SU-DHL-6 (cell line): ENCODE measurements at regions not wholly inside any gene's neighbourhood (a gene's known extent, or its start where the extent isn't known, plus 50 kb on each side); places are given as distances from the start of the nearest gene placed in this dataset.

Source experiments
- H2AFZ ChIP-seq: fragments of 200-600 bp; sonication (generic); 2 replicates; pipeline ENCODE4 v1.6.1; 2014; ENCODE audit warnings: low read depth, mild to moderate bottlenecking, moderate library complexity, mixed read lengths, antibody characterized with exemption, low read length; ENCODE audit not compliant: severe bottlenecking
- H3F3A ChIP-seq: fragments of 200-600 bp; shearing (Covaris generic); 2 replicates; pipeline ENCODE4 v1.6.0; 2016; ENCODE audit warnings: antibody characterized with exemption, mild to moderate bottlenecking; ENCODE audit not compliant: insufficient read depth
- H3K27ac ChIP-seq: fragments of 200-600 bp; sonication (generic); 2 replicates; pipeline ENCODE4 v1.5.1; 2016; ENCODE audit warnings: low read depth, mild to moderate bottlenecking, low read length, moderate library complexity, mixed read lengths
- H3K27me3 ChIP-seq: fragments of 200-600 bp; sonication (generic), shearing (Covaris generic); 2 replicates; pipeline ENCODE4 v1.6.0; 2014; ENCODE audit warnings: mild to moderate bottlenecking, low read length
- H3K36me3 ChIP-seq: fragments of 200-600 bp; sonication (generic); 2 replicates; pipeline ENCODE4 v1.6.1; 2014; ENCODE audit warnings: mild to moderate bottlenecking, low read length, mixed read lengths
- H3K4me2 ChIP-seq: fragments of 300-600, 200-600 bp; shearing (Covaris generic), sonication (generic); 2 replicates; pipeline ENCODE4 v1.6.0; 2014; ENCODE audit warnings: low read length, low read depth, mild to moderate bottlenecking; ENCODE audit not compliant: poor library complexity, severe bottlenecking
- H3K4me3 ChIP-seq: fragments of 200-600 bp; sonication (generic); 2 replicates; pipeline ENCODE4 v1.5.1; 2014; ENCODE audit warnings: antibody characterized with exemption, low read length, mild to moderate bottlenecking, mixed read lengths; ENCODE audit not compliant: insufficient read depth, poor library complexity, severe bottlenecking
- H3K79me2 ChIP-seq: fragments of 200-600 bp; sonication (generic); 2 replicates; pipeline ENCODE4 v1.6.1; 2014; ENCODE audit warnings: mild to moderate bottlenecking, low read length, moderate library complexity; ENCODE audit not compliant: insufficient read depth
- H3K9ac ChIP-seq: fragments of 200-600 bp; sonication (generic); 2 replicates; pipeline ENCODE4 v1.7.0; 2014; ENCODE audit warnings: mild to moderate bottlenecking, low read length
- H3K9me2 ChIP-seq: fragments of 200-600 bp; sonication (generic); replicated peaks from 2 replicates; pipeline ENCODE4 v1.6.1; 2014; ENCODE audit warnings: low read length; ENCODE audit not compliant: insufficient read depth
- H3K9me3 ChIP-seq: fragments of 200-600 bp; sonication (generic); 2 replicates; pipeline ENCODE4 v1.6.1; 2014; ENCODE audit warnings: low read length, mixed read lengths; ENCODE audit not compliant: insufficient read depth
- H4K20me1 ChIP-seq: fragments of 200-600 bp; sonication (generic); 2 replicates; pipeline ENCODE4 v1.6.1; 2014; ENCODE audit warnings: low read depth, mild to moderate bottlenecking, antibody characterized with exemption, low read length, moderate library complexity, mixed read lengths
- CTCF ChIP-seq: fragments of 200-600 bp; sonication (generic); IDR thresholded peaks from one replicate; pipeline ENCODE4 v1.5.1; 2017; ENCODE audit warnings: antibody characterized with exemption, mild to moderate bottlenecking, low read length, moderate library complexity; ENCODE audit not compliant: insufficient read depth, poor library complexity, severe bottlenecking
- EZH2phosphoT487 ChIP-seq: fragments of 200-600 bp; sonication (generic), shearing (Covaris generic); conservative IDR thresholded peaks from 2 replicates; pipeline ENCODE4 v1.6.1; 2018; ENCODE audit warnings: mild to moderate bottlenecking, antibody characterized with exemption, low read length, moderate library complexity, mixed read lengths

GRCh38 chr5:56346741-56347535 lies 113.8 kb upstream of the ANKRD55 start:
- H3K9me2 ChIP-seq: no peaks in the 10 kb centered on the region
- no peaks in the 10 kb centered on the region for H3K36me3 ChIP-seq
- no peaks in the 10 kb centered on the region for H3F3A ChIP-seq
- H3K79me2 ChIP-seq: no peaks in the 10 kb centered on the region
- no peaks in the 10 kb centered on the region for H3K9me3 ChIP-seq
- H3K9ac ChIP-seq: no peak overlapping the region
- H4K20me1 ChIP-seq: no peaks in the 10 kb centered on the region
- no peak overlapping the region for H3K27ac ChIP-seq
- no peaks in the 10 kb centered on the region for H3K27me3 ChIP-seq
- no peak overlapping the region for H3K4me3 ChIP-seq
- no peak for TF ChIP-seq CTCF
- no peak for TF ChIP-seq EZH2phosphoT487
- H2AFZ ChIP-seq: no peak overlapping the region
- H3K4me2 ChIP-seq: no peak overlapping the region

- H4K20me1 ChIP-seq: no peaks in the 10 kb centered on the region
- H2AFZ ChIP-seq: no peak overlapping the region
- TF ChIP-seq CTCF (no peak), EZH2phosphoT487 (no peak)
- H3K9me2 ChIP-seq: no peaks in the 10 kb centered on the region
- no peak overlapping the region for H3K27ac ChIP-seq
- H3K36me3 ChIP-seq: no peaks in the 10 kb centered on the region
- no peak overlapping the region for H3K4me2 ChIP-seq
- H3K9me3 ChIP-seq: no peaks in the 10 kb centered on the region
- no peaks in the 10 kb centered on the region for H3K79me2 ChIP-seq
- no peaks in the 10 kb centered on the region for H3F3A ChIP-seq
- no peak overlapping the region for H3K9ac ChIP-seq
- no peaks in the 10 kb centered on the region for H3K27me3 ChIP-seq
- H3K4me3 ChIP-seq: no peak overlapping the region
Observed at GRCh38 chr5:56346044-56346710, 113.0 kb upstream of the ANKRD55 start.

- no peak for TF ChIP-seq EZH2phosphoT487
- TF ChIP-seq CTCF: no peak
- Histone ChIP-seq H3K9me2 (no peaks in the 10 kb centered on the region), H3K27me3 (no peaks in the 10 kb centered on the region), H3K79me2 (no peaks in the 10 kb centered on the region), H3F3A (no peaks in the 10 kb centered on the region), H4K20me1 (no peaks in the 10 kb centered on the region), H3K9me3 (no peaks in the 10 kb centered on the region), H3K4me3 (no peak overlapping the region), H3K9ac (no peak overlapping the region), H3K27ac (no peak overlapping the region), H3K4me2 (no peak overlapping the region), H3K36me3 (no peaks in the 10 kb centered on the region), H2AFZ (no peak overlapping the region)
Observed at GRCh38 chr5:56345352-56345751, 112.2 kb upstream of the ANKRD55 start.
